ENCODE measurements at regions not wholly inside any gene's neighbourhood (a gene's known extent, or its start where the extent isn't known, plus 50 kb on each side); places are given as distances from the start of the nearest gene placed in this dataset.

- 53 to 64% methylated on average over 4 of the region's 4 CpGs for WGBS, 2 donors
- no peaks in the 10 kb centered on the region for H3K27me3 ChIP-seq
- no peaks in the 10 kb centered on the region for H3K36me3 ChIP-seq
- no peak for DNase-seq (ENCODE audit: low spot score in 2 of 2)
- no peak overlapping the region for H3K4me3 ChIP-seq
- TF ChIP-seq EP300 (IDR thresholded peaks at IDR 0.05) (no peak), POLR2A (IDR thresholded peaks at IDR 0.05) (no peak)
- TF ChIP-seq, protein P1, sequence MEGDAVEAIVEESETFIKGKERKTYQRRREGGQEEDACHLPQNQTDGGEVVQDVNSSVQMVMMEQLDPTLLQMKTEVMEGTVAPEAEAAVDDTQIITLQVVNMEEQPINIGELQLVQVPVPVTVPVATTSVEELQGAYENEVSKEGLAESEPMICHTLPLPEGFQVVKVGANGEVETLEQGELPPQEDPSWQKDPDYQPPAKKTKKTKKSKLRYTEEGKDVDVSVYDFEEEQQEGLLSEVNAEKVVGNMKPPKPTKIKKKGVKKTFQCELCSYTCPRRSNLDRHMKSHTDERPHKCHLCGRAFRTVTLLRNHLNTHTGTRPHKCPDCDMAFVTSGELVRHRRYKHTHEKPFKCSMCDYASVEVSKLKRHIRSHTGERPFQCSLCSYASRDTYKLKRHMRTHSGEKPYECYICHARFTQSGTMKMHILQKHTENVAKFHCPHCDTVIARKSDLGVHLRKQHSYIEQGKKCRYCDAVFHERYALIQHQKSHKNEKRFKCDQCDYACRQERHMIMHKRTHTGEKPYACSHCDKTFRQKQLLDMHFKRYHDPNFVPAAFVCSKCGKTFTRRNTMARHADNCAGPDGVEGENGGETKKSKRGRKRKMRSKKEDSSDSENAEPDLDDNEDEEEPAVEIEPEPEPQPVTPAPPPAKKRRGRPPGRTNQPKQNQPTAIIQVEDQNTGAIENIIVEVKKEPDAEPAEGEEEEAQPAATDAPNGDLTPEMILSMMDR (IDR thresholded peaks at IDR 0.05) = no peak
- no peaks in the 10 kb centered on the region for H3K9me3 ChIP-seq
- H3K4me1 ChIP-seq = peaks cover 0 to 44% (median 9%) of the 10 kb centered on the region in 4 donors
- H3K27ac ChIP-seq = peak overlapping the region in 2 of 4 donors; percentile 42 to 60
These were observed 508.6 kb downstream of the SHQ1 start for GRCh38 chr3:72339670-72340030.

GRCh38 chr3:72338942-72339669, 509.1 kb downstream of the SHQ1 start:
- TF ChIP-seq, protein P1 (IDR thresholded peaks at IDR 0.05) = no peak
- TF ChIP-seq EP300 (IDR thresholded peaks at IDR 0.05) = no peak
- TF ChIP-seq POLR2A (IDR thresholded peaks at IDR 0.05) = no peak
- DNase-seq (ENCODE audit: low spot score in 2 of 2) = no peak
- H3K27me3 ChIP-seq = no peaks in the 10 kb centered on the region
- H3K36me3 ChIP-seq = no peaks in the 10 kb centered on the region
- 50 to 75% methylated on average over 7 to 11 of the region's 11 CpGs for WGBS, 2 donors
- no peak overlapping the region for H3K4me3 ChIP-seq
- peak overlapping the region in 2 of 4 donors; percentile 42 to 60 for H3K27ac ChIP-seq
- H3K4me1 ChIP-seq = peaks cover 0 to 44% (median 9%) of the 10 kb centered on the region in 4 donors
- no peaks in the 10 kb centered on the region for H3K9me3 ChIP-seq

- no peak for DNase-seq (ENCODE audit: low spot score in 2 of 2)
- H3K36me3 ChIP-seq = no peaks in the 10 kb centered on the region
- no peaks in the 10 kb centered on the region for H3K27me3 ChIP-seq
- 92 to 94% methylated on average over 7 to 8 of the region's 8 CpGs for WGBS, 2 donors
- no peak overlapping the region for H3K4me3 ChIP-seq
- TF ChIP-seq EP300 (IDR thresholded peaks at IDR 0.05) (no peak), POLR2A (IDR thresholded peaks at IDR 0.05) (no peak)
- TF ChIP-seq, protein P1 (IDR thresholded peaks at IDR 0.05) = no peak
- peaks cover 0 to 44% (median 9%) of the 10 kb centered on the region in 4 donors for H3K4me1 ChIP-seq
- H3K9me3 ChIP-seq = no peaks in the 10 kb centered on the region
- peak overlapping the region in 2 of 4 donors; percentile 62 for H3K27ac ChIP-seq
These were observed 509.9 kb downstream of the SHQ1 start for GRCh38 chr3:72338082-72338941.

DNA sequence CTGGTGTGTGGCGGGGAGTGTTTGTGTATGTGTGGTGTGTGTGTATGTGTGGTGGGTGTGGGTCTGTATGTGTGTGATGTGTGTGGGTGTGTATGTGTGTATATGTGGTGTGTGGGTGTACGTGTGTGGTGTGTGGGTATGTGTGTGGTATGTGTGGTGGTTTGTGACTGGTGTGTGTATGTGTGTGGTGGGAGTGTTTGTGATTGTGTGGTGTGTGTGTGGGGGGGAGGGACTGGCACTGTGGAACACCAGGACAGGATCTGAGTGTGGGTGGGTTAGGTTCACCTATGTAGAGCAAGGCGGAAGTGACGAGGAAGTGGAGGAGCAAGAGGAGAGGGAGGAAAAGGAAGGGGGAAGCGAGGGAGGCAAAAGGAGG, 510.8 kb downstream of the SHQ1 start:
- Histone ChIP-seq H3K36me3 (no peaks in the 10 kb centered on the region), H3K9me3 (no peaks in the 10 kb centered on the region), H3K27me3 (no peaks in the 10 kb centered on the region), H3K4me1 (peaks cover 0 to 44% (median 9%) of the 10 kb centered on the region in 4 donors), H3K4me3 (no peak overlapping the region), H3K27ac (peak overlapping the region in 2 of 4 donors; percentile 62)
- 82 to 87% methylated on average over 5 of the region's 5 CpGs for WGBS, 2 donors
- no peak for DNase-seq (ENCODE audit: low spot score in 2 of 2)
- TF ChIP-seq, protein P1 (IDR thresholded peaks at IDR 0.05) = no peak
- TF ChIP-seq POLR2A (IDR thresholded peaks at IDR 0.05) (no peak), EP300 (IDR thresholded peaks at IDR 0.05) (no peak)
